ENCODE measurements at regions not wholly inside any gene's neighbourhood (a gene's known extent, or its start where the extent isn't known, plus 50 kb on each side); places are given as distances from the start of the nearest gene placed in this dataset.

- H3K36me3 ChIP-seq (ENCODE audit: control insufficient read depth in 2 of 4, insufficient read depth in 4 of 4, low read length in 3 of 4), result peaks cover 0 to 4% (median 1%) of the 10 kb centered on the region in 4 experiments; a peak in 2 of 8 replicates
- no peak overlapping the region for H2BK15ac ChIP-seq (ENCODE audit: low read length)
- no peak overlapping the region for H2BK5ac ChIP-seq (ENCODE audit: low read depth, low read length)
- no peak overlapping the region for H3K4ac ChIP-seq (replicated peaks; ENCODE audit: insufficient read length, low read depth, low read length)
- peaks cover 11 to 12% of the 10 kb centered on the region in 2 experiments for H3K9me3 ChIP-seq (ENCODE audit: insufficient read depth in 2 of 2, low read depth in 1 of 2, low read length in 1 of 2)
- H2AFZ ChIP-seq (ENCODE audit: low read length), result no peak overlapping the region
- FAIRE-seq (no peak), DNase-seq (ENCODE audit: low read depth in 1 of 2, low spot score in 2 of 2) (no peak)
- CTCF ChIA-PET (ENCODE audit: partially characterized antibody), result interaction anchor here (1.0 kb wide), 1 partner anchor 82 kb away, joined by 3 read pairs; no protein-coding TSS in a partner anchor
- H2AK5ac ChIP-seq (ENCODE audit: low read depth, low read length), result no peak overlapping the region
- WGBS, 2 experiments (ENCODE audit: extremely low coverage in 1 of 2, insufficient coverage in 1 of 2, insufficient read length in 1 of 2, insufficient replicate concordance in 2 of 2, low coverage in 1 of 2, low lambda C conversion rate in 2 of 2, missing lambda C conversion rate in 1 of 2), result 95% methylated on average over 5 of the region's 5 CpGs; no CpG with 5 or more reads in 1 of the 2 experiments
- H4K91ac ChIP-seq (replicated peaks; ENCODE audit: insufficient read length, low read length), result no peak overlapping the region
- no peaks in the 10 kb centered on the region for H3K4me1 ChIP-seq (replicated peaks in 1 of 4; ENCODE audit: control insufficient read depth in 3 of 4, insufficient read depth in 4 of 4, low read length in 3 of 4)
- H3K23me2 ChIP-seq (ENCODE audit: low read depth, low read length), result peaks cover 9% of the 10 kb centered on the region; the same call in 1 of the 2 replicates
- H3K18ac ChIP-seq (ENCODE audit: extremely low read depth, low read length), result no peak overlapping the region
- peaks cover 0 to 6% of the 10 kb centered on the region in 2 experiments; a peak in 1 of 4 replicates for H3K79me2 ChIP-seq (ENCODE audit: control insufficient read depth in 1 of 2, insufficient read depth in 2 of 2, low read length in 2 of 2)
- no peak overlapping the region for H4K5ac ChIP-seq (ENCODE audit: insufficient read length, low read depth, low read length)
- H3K27me3 ChIP-seq (replicated peaks in 1 of 4; ENCODE audit: control insufficient read depth in 3 of 4, extremely low read depth in 1 of 4, insufficient read depth in 3 of 4, low read length in 3 of 4), result no peaks in the 10 kb centered on the region; a peak in 1 of 7 replicates
- H4K20me1 ChIP-seq (replicated peaks in 1 of 2; ENCODE audit: control insufficient read depth in 1 of 2, insufficient read depth in 2 of 2, low read length in 2 of 2), result peaks cover 0 to 9% of the 10 kb centered on the region in 2 experiments
- H3K79me1 ChIP-seq (ENCODE audit: low read depth, low read length), result no peaks in the 10 kb centered on the region
- no peak overlapping the region for H3K56ac ChIP-seq (replicated peaks; ENCODE audit: insufficient read length, low read depth, low read length)
- POLR2A ChIA-PET (ENCODE audit: partially characterized antibody), result no interaction called here
- H2BK20ac ChIP-seq (ENCODE audit: low read length), result no peak overlapping the region
- H2BK12ac ChIP-seq (ENCODE audit: low read depth, low read length), result no peak overlapping the region
- H3K27ac ChIP-seq (ENCODE audit: low read depth, low read length), result no peak overlapping the region
- H3K4me3 ChIP-seq (ENCODE audit: extremely low read depth in 1 of 4, insufficient read depth in 2 of 4, low read depth in 3 of 4, low read length in 4 of 4), result no peak overlapping the region
- H3K9ac ChIP-seq (replicated peaks in 1 of 4; ENCODE audit: extremely low read depth in 1 of 4, low read depth in 3 of 4, low read length in 3 of 4), result no peak overlapping the region
- no peak overlapping the region for H3K14ac ChIP-seq (ENCODE audit: insufficient read length)
- H2BK120ac ChIP-seq (replicated peaks; ENCODE audit: low read depth, low read length), result no peak overlapping the region
- H3K23ac ChIP-seq (ENCODE audit: insufficient read length), result no peak overlapping the region
- H3K4me2 ChIP-seq (ENCODE audit: insufficient read depth in 1 of 2, low read depth in 2 of 2, low read length in 2 of 2), result no peak overlapping the region
- H4K8ac ChIP-seq (ENCODE audit: extremely low read depth, insufficient read depth, low read length), result no peak overlapping the region
- TF ChIP-seq TAF7 (optimal IDR thresholded peaks at IDR 0.05; ENCODE audit: borderline replicate concordance, low read depth, low read length), result no peak
- TF ChIP-seq MAX (IDR thresholded peaks at IDR 0.05), result no peak
- no peak for TF ChIP-seq KDM5A (IDR thresholded peaks at IDR 0.05; ENCODE audit: low read length)
- no peak for TF ChIP-seq EP300 (IDR thresholded peaks at IDR 0.05; ENCODE audit: borderline replicate concordance in 1 of 2, low read depth in 2 of 2, low read length in 2 of 2)
- TF ChIP-seq SUZ12 (IDR thresholded peaks at IDR 0.05; ENCODE audit: low read length), result no peak
- no peak for TF ChIP-seq SP4 (IDR thresholded peaks at IDR 0.05; ENCODE audit: low read length)
- TF ChIP-seq CTBP2 (IDR thresholded peaks at IDR 0.05; ENCODE audit: borderline replicate concordance, insufficient read depth, insufficient read length, low read length), result no peak
- no peak for TF ChIP-seq SRF (IDR thresholded peaks at IDR 0.05; ENCODE audit: low read depth, low read length)
- no peak for TF ChIP-seq EGR1 (IDR thresholded peaks at IDR 0.05; ENCODE audit: borderline replicate concordance, low read depth, low read length)
- no peak for TF ChIP-seq BRCA1 (IDR thresholded peaks at IDR 0.05; ENCODE audit: low read depth, low read length)
- no peak for TF ChIP-seq POLR2AphosphoS5 (IDR thresholded peaks at IDR 0.05; ENCODE audit: low read depth, low read length)
- TF ChIP-seq NANOG (IDR thresholded peaks at IDR 0.05; ENCODE audit: insufficient read depth, low read depth, low read length, poor library complexity, severe bottlenecking), result no peak
- no peak for TF ChIP-seq POLR2A (IDR thresholded peaks at IDR 0.05; ENCODE audit: control extremely low read depth in 1 of 2, low read depth in 2 of 2, low read length in 2 of 2)
- no peak for TF ChIP-seq SAP30 (IDR thresholded peaks at IDR 0.05; ENCODE audit: insufficient read depth, insufficient replicate concordance, low read length)
- no peak for TF ChIP-seq FOSL1 (IDR thresholded peaks at IDR 0.05; ENCODE audit: insufficient read depth, low read depth, low read length)
Observed at GRCh38 chr13:22937953-22938352, 242.8 kb upstream of the SGCG start.
